ENCODE measurements at regions not wholly inside any gene's neighbourhood (a gene's known extent, or its start where the extent isn't known, plus 50 kb on each side); places are given as distances from the start of the nearest gene placed in this dataset.
"Not testable (repeated sequence)": the region's sequence is repeated elsewhere in the genome, so short reads cannot be mapped to it uniquely, and the experiment has no call there.

DNA sequence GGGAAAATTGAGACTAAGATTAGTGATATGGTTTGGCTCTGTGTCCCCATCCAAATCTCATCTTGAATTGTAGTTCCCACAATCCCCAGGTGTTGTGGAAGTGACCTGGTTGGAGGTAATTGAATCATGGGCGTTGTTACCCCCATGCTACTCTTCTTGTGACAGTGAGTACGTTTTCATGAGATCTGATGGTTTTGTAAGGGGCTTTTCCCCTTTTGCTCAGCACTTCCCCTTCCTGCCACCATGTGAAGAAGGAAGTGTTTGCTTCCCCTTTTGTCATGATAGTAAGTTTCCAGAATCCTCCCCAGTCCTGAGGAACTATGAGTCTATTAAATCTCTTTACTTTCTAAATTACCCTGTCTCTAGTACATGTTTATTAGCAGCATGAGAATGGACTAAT lies 729.9 kb upstream of the TPTE start:
- H3K27ac ChIP-seq; H3K36me3 ChIP-seq; intact Hi-C loops (cut with DNase I); DNase-seq (ENCODE audit: extremely low spot score in 2 of 2); H3K27me3 ChIP-seq; H3K4me1 ChIP-seq; H3K9me3 ChIP-seq; H3K4me3 ChIP-seq: not testable (repeated sequence)

GRCh38 chr21:9795291-9795690 lies 726.1 kb upstream of the TPTE start:
- H3K4me3 ChIP-seq; H3K27ac ChIP-seq; intact Hi-C loops (cut with DNase I); H3K36me3 ChIP-seq; H3K9me3 ChIP-seq; H3K27me3 ChIP-seq; H3K4me1 ChIP-seq; DNase-seq (ENCODE audit: extremely low spot score in 2 of 2): not testable (repeated sequence)

DNA sequence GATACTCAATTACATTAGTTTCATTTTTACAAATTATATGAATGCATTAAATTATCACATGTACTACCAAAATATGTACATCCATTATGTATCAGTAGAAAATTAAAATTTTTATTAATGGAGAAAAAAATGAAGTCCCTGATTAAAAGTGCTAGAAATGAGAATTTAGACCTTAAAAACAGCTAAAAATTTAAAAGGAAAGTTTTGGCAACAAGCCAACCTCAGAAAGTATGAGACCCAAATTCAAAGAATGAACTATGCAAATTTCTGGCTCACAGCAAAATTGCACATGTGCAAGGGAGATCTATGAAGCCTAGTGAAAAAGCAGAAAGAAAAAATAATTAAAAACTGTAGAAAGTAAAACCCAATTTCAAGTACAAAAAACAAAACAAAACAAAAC lies 725.1 kb upstream of the TPTE start:
- H3K36me3 ChIP-seq; H3K9me3 ChIP-seq; H3K4me1 ChIP-seq; H3K27ac ChIP-seq; H3K4me3 ChIP-seq; intact Hi-C loops (cut with DNase I); DNase-seq (ENCODE audit: extremely low spot score in 2 of 2); H3K27me3 ChIP-seq: not testable (repeated sequence)

DNA sequence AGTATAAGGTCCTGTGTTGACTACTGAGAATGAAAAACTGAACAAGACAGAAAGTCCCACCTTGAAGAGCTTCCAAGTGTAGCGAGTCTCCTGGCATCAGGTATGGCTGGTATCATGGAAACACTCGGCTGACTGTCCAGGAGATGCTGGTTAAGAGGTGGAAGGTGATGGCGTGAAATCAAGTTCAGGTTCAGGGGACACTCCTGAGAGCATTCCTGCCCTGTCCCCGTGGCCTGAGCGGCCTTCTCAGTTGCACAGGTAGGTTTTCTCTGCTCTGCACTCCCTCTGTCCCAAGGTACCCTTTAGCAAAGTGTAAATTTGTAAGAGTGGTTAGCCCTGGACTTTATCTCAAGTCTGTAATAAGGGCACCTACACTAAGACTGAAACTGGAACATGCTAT lies 713.7 kb upstream of the TPTE start:
- H3K27me3 ChIP-seq; H3K36me3 ChIP-seq; H3K27ac ChIP-seq; H3K9me3 ChIP-seq; H3K4me1 ChIP-seq; H3K4me3 ChIP-seq; intact Hi-C loops (cut with DNase I); DNase-seq (ENCODE audit: extremely low spot score in 2 of 2): not testable (repeated sequence)

DNA sequence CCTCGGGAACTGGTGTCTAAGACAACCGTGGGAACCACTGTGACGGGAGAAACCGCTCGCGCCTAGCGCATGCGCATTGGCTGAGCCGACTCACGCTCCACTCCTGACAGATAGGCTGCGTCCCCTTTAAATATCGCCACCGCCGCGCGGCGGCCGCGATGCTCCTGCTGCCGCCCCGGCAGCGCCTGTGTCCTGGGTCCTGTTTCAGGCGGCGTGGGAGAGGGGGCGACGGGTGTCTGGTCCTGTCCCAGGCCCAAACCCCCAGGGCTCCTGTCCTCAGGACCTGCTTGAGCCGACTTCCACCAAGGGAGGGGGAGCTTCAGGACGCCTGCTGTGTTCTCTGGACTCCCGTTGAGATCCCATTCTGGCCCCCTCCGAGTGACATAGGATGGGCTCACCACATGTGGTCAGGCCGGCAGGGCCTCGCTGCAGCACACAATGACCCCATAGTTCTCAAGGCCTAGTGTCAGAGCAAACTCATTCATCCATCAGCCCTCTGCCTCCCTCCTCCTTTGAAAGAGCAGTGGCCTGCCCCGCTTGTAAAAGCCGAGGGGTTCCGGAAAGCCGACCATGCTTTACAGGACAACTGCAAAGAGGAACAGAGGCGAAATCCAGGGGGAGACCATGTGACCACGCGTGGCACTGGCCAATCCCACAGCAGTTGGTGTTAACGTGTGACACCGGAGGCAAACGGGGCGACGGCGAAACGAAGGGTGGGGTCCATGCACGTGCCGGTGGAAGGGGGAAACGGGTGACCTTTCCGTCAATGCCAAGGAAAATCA lies 710.0 kb upstream of the TPTE start:
- H3K4me3 ChIP-seq; H3K27me3 ChIP-seq; H3K36me3 ChIP-seq; H3K4me1 ChIP-seq; H3K27ac ChIP-seq; intact Hi-C loops (cut with DNase I); DNase-seq (ENCODE audit: extremely low spot score in 2 of 2); H3K9me3 ChIP-seq: not testable (repeated sequence)

DNA sequence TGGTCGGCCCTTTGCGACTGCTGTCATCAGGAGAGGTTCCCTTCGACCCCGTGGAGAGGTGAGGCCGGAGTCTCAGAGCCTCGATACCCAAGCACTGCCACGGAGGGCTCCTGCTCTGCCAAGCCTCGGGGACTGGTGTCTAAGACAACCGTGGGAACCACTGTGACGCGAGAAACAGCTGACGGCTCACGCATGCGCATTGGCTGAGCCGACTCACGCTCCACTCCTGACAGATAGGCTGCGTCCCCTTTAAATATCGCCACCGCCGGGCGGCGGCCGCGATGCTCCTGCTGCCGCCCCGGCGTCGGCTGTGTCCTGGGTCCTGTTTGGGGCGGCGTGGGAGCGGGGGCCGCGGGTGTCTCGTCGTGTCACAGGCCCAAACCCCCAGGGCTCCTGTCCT lies 708.9 kb upstream of the TPTE start:
- H3K4me1 ChIP-seq; intact Hi-C loops (cut with DNase I); H3K4me3 ChIP-seq; H3K27me3 ChIP-seq; H3K9me3 ChIP-seq; H3K27ac ChIP-seq; DNase-seq (ENCODE audit: extremely low spot score in 2 of 2); H3K36me3 ChIP-seq: not testable (repeated sequence)

DNA sequence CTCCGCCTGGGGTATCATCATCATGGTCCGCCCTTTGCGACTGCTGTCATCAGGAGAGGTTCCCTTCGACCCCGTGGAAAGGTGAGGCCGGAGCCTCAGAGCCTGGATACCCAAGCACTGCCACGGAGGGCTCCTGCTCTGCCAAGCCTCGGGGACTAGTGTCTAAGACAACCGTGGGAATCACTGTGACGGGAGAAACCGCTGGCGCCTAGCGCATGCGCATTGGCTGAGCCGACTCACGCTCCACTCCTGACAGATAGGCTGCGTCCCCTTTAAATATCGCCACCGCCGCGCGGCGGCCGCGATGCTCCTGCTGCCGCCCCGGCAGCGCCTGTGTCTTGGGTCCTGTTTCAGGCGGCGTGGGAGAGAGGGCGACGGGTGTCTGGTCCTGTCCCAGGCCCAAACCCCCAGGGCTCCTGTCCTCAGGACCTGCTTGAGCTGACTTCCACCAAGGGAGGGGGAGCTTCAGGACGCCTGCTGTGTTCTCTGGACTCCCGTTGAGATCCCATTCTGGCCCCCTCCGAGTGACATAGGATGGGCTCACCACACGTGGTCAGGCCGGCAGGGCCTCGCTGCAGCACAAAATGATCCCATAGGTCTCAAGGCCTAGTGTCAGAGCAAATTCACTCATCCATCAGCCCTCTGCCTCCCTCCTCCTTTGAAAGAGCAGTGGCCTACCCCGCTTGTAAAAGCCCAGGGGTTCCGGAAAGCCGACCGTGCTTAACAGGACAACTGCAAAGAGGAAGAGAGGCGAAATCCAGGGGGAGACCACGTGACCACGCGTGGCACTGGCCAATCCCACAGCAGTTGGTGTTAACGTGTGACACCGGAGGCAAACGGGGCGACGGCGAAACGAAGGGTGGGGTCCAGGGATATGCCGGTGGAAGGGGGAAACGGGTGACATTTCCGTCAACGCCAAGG lies 707.2 kb upstream of the TPTE start:
- DNase-seq (ENCODE audit: extremely low spot score in 2 of 2); H3K27me3 ChIP-seq; intact Hi-C loops (cut with DNase I); H3K4me1 ChIP-seq; H3K9me3 ChIP-seq; H3K36me3 ChIP-seq; H3K4me3 ChIP-seq; H3K27ac ChIP-seq: not testable (repeated sequence)

DNA sequence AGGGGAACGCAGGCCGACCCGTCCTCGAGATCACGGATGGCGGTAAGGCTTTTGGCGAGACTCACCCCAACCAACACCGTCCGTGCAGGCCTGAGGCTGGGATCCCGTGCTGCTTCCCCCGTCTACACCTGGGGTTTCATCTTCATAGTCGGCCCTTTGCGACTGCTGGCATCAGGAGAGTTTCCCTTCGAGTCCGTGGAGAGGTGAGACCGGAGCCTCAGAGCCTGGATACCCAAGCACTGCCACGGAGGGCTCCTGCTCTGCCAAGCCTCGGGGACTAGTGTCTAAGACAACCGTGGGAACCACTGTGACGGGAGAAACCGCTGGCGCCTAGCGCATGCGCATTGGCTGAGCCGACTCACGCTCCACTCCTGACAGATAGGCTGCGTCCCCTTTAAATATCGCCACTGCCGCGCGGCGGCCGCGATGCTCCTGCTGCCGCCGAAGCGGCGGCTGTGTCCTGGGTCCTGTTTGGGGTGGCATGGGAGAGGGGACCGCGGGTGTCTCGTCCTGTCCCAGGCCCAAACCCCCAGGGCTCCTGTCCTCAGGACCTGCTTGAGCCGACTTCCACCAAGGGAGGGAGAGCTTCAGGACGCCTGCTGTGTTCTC lies 706.1 kb upstream of the TPTE start:
- intact Hi-C loops (cut with DNase I); H3K4me3 ChIP-seq; H3K9me3 ChIP-seq; H3K27me3 ChIP-seq; H3K36me3 ChIP-seq; DNase-seq (ENCODE audit: extremely low spot score in 2 of 2); H3K27ac ChIP-seq; H3K4me1 ChIP-seq: not testable (repeated sequence)

DNA sequence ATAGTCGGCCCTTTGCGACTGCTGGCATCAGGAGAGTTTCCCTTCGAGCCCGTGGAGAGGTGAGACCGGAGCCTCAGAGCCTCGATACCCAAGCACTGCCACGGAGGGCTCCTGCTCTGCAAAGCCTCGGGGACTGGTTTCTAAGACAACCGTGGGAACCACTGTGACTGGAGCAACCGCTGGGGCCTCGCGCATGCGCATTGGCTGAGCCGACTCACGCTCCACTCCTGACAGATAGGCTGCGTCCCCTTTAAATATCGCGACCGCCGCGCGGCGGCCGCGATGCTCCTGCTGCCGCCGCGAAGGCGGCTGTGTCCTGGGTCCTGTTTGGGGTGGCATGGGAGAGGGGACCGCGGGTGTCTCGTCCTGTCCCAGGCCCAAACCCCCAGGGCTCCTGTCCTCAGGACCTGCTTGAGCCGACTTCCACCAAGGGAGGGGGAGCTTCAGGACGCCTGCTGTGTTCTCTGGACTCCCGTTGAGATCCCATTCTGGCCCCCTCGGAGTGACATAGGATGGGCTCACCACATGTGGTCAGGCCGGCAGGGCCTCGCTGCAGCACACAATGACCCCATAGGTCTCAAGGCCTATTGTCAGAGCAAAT lies 704.5 kb upstream of the TPTE start:
- H3K27ac ChIP-seq; H3K9me3 ChIP-seq; H3K4me3 ChIP-seq; H3K27me3 ChIP-seq; intact Hi-C loops (cut with DNase I); DNase-seq (ENCODE audit: extremely low spot score in 2 of 2); H3K36me3 ChIP-seq; H3K4me1 ChIP-seq: not testable (repeated sequence)

DNA sequence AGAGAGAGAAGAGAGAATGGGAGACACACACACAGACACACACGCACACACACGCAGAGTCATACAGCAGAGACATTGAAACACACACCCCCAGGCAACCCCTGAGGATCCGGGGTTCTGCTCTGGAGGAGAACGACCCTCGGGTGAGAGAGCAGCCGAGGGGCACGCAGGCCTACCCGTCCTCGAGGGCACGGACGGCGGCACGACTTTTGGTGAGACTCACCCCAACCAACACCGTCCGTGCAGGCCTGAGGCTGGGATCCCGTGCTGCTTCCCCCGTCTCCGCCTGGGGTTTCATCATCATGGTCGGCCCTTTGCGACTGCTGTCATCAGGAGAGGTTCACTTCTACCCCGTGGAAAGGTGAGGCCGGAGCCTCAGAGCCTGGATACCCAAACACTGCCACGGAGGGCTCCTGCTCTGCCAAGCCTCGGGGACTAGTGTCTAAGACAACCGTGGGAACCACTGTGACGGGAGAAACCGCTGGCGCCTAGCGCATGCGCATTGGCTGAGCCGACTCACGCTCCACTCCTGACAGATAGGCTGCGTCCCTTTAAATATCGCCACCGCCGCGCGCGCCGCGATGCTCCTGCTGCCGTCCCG lies 703.4 kb upstream of the TPTE start:
- H3K4me1 ChIP-seq; H3K4me3 ChIP-seq; H3K9me3 ChIP-seq; H3K36me3 ChIP-seq; H3K27ac ChIP-seq; intact Hi-C loops (cut with DNase I); H3K27me3 ChIP-seq; DNase-seq (ENCODE audit: extremely low spot score in 2 of 2): not testable (repeated sequence)

DNA sequence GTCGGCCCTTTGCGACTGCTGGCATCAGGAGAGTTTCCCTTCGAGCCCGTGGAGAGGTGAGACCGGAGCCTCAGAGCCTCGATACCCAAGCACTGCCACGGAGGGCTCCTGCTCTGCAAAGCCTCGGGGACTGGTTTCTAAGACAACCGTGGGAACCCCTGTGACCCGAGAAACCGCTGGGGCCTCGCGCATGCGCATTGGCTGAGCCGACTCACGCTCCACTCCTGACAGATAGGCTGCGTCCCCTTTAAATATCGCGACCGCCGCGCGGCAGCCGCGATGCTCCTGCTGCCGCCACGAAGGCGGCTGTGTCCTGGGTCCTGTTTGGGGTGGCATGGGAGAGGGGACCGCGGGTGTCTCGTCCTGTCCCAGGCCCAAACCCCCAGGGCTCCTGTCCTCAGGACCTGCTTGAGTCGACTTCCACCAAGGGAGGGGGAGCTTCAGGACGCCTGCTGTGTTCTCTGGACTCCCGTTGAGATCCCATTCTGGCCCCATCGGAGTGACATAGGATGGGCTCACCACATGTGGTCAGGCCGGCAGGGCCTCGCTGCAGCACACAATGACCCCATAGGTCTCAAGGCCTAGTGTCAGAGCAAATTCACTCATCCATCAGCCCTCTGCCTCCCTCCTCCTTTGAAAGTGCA lies 701.7 kb upstream of the TPTE start:
- H3K27me3 ChIP-seq; H3K4me1 ChIP-seq; H3K4me3 ChIP-seq; DNase-seq (ENCODE audit: extremely low spot score in 2 of 2); intact Hi-C loops (cut with DNase I); H3K9me3 ChIP-seq; H3K36me3 ChIP-seq; H3K27ac ChIP-seq: not testable (repeated sequence)

DNA sequence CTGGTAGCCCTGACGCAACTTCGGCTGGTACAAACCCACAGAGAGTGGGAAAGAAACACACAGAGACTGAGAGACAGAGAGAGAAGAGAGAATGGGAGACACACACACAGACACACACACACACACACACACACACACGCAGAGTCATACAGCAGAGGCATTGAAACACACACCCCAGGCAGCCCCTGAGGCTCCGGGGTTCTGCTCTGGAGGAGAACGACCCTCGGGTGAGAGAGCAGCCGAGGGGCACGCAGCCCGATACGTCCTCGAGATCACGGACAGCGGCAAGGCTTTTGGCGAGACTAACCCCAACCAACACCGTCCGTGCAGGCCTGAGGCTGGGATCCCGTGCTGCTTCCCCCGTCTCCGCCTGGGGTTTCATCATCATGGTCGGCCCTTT lies 700.8 kb upstream of the TPTE start:
- H3K27me3 ChIP-seq; H3K36me3 ChIP-seq; H3K27ac ChIP-seq; H3K4me1 ChIP-seq; H3K9me3 ChIP-seq; DNase-seq (ENCODE audit: extremely low spot score in 2 of 2); intact Hi-C loops (cut with DNase I); H3K4me3 ChIP-seq: not testable (repeated sequence)
